ENCODE measurements at regions not wholly inside any gene's neighbourhood (a gene's known extent, or its start where the extent isn't known, plus 50 kb on each side); places are given as distances from the start of the nearest gene placed in this dataset.

- TF ChIP-seq, protein P1, sequence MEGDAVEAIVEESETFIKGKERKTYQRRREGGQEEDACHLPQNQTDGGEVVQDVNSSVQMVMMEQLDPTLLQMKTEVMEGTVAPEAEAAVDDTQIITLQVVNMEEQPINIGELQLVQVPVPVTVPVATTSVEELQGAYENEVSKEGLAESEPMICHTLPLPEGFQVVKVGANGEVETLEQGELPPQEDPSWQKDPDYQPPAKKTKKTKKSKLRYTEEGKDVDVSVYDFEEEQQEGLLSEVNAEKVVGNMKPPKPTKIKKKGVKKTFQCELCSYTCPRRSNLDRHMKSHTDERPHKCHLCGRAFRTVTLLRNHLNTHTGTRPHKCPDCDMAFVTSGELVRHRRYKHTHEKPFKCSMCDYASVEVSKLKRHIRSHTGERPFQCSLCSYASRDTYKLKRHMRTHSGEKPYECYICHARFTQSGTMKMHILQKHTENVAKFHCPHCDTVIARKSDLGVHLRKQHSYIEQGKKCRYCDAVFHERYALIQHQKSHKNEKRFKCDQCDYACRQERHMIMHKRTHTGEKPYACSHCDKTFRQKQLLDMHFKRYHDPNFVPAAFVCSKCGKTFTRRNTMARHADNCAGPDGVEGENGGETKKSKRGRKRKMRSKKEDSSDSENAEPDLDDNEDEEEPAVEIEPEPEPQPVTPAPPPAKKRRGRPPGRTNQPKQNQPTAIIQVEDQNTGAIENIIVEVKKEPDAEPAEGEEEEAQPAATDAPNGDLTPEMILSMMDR (IDR thresholded peaks at IDR 0.05 in 2 of 3, conservative IDR thresholded peaks at IDR 0.05 in 1 of 3; ENCODE audit: borderline replicate concordance in 1 of 3, insufficient read depth in 1 of 3, low read depth in 2 of 3, low read length in 2 of 3): no peak
- peak; percentile 89 for TF ChIP-seq POLR2AphosphoS5 (IDR thresholded peaks at IDR 0.05; ENCODE audit: low read depth, low read length)
- TF ChIP-seq, protein P2, sequence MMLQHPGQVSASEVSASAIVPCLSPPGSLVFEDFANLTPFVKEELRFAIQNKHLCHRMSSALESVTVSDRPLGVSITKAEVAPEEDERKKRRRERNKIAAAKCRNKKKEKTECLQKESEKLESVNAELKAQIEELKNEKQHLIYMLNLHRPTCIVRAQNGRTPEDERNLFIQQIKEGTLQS (IDR thresholded peaks at IDR 0.05): no peak
- no peak for TF ChIP-seq SIN3A (IDR thresholded peaks at IDR 0.05; ENCODE audit: low read depth)
These were observed 59.7 kb upstream of the SNX9 start (continued) for GRCh38 chr6:157763129-157763903.

DNA sequence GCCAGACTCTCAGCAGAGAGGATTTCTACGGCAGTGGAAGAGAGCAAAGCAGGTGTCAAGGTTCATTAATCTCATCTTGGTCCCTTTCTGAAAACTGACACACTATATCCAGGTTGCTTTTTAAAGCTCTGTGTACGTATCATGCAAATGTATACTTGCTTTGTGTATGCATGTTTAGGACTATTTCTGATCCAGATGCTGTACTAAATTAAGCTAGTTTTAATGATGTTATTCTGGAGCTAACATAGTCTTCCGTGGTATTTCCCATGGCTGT is 59.2 kb upstream of the SNX9 start:
- DNase-seq (ENCODE audit: low read depth, low spot score): no peak
- H3K9ac ChIP-seq (ENCODE audit: low read length): peak overlapping the region; percentile 63

More for the DNA sequence above, 59.2 kb upstream of the SNX9 start:
- H3K36me3 ChIP-seq (ENCODE audit: control insufficient read depth in 1 of 2, insufficient read depth in 2 of 2, low read length in 2 of 2): no peaks in the 10 kb centered on the region
- ChIA-PET POLR2A (interaction anchor here (1.4 kb wide), 1 partner anchor 104 kb away, joined by 5 read pairs; no protein-coding TSS in a partner anchor), RAD21 (ENCODE audit: low non-redundant PET in 1 of 2, low total read pairs in 2 of 2, uncharacterized antibody in 2 of 2, unreplicated experiment in 2 of 2) (interaction anchor here in 1 of 2 experiments (1.3 kb wide), 1 partner anchor 70 kb away, joined by 5 read pairs; no protein-coding TSS in a partner anchor), CTCF (interaction anchor here (1.1 to 6.5 kb wide), 3 partner anchors 109 to 308 kb away, joined by 3 to 31 read pairs (median 4); no protein-coding TSS in a partner anchor)
- H3K4me3 ChIP-seq (replicated peaks in 1 of 2; ENCODE audit: low read depth in 1 of 2, low read length in 2 of 2): peak overlapping the region in 1 of 2 experiments; percentile 17; a peak in 2 of 4 replicates
- TF ChIP-seq EGR1 (IDR thresholded peaks at IDR 0.05; ENCODE audit: low read depth) (no peak), RAD21 (IDR thresholded peaks at IDR 0.05; ENCODE audit: low read depth) (no peak), REST (IDR thresholded peaks at IDR 0.05; ENCODE audit: low read depth) (no peak)
- TF ChIP-seq, protein P1 (IDR thresholded peaks at IDR 0.05 in 2 of 3, conservative IDR thresholded peaks at IDR 0.05 in 1 of 3; ENCODE audit: borderline replicate concordance in 1 of 3, insufficient read depth in 1 of 3, low read depth in 2 of 3, low read length in 2 of 3): no peak
- intact Hi-C loops (cut with micrococcal nuclease): loop anchor here (2.0 to 5.0 kb wide), 4 partner anchors 58 to 309 kb away; partner anchors contain the start of genes SNX9 and SYNJ2
- ATAC-seq: peak; percentile 2
- no peaks in the 10 kb centered on the region for H4K20me1 ChIP-seq (ENCODE audit: insufficient read depth)
- no peaks in the 10 kb centered on the region for H3K79me2 ChIP-seq (ENCODE audit: insufficient read depth, low read length)
- no peaks in the 10 kb centered on the region for H3K9me3 ChIP-seq (ENCODE audit: control insufficient read depth in 1 of 2, insufficient read depth in 1 of 2, low read depth in 1 of 2, low read length in 2 of 2)
- H3K27me3 ChIP-seq (ENCODE audit: insufficient read depth, low read length): no peaks in the 10 kb centered on the region
- peak overlapping the region; percentile 62 for H3K4me2 ChIP-seq (ENCODE audit: low read length)
- peak overlapping the region; percentile 43 for H3K27ac ChIP-seq (ENCODE audit: low read depth, low read length)
- H3K4me1 ChIP-seq (ENCODE audit: control insufficient read depth in 1 of 2, insufficient read depth in 2 of 2, low read length in 2 of 2): peaks cover 48 to 67% of the 10 kb centered on the region in 2 experiments
- peak overlapping the region; percentile 20 for H2AFZ ChIP-seq (ENCODE audit: low read depth, low read length, poor library complexity, severe bottlenecking)
- H3K9me2 ChIP-seq (ENCODE audit: insufficient read depth): no peaks in the 10 kb centered on the region
- TSS peak; percentile 96 for BruUV-seq (replicated peaks)

Data from HCT116 (cell line).